HG03097 (cell line): ENCODE measurements at regions not wholly inside any gene's neighbourhood (a gene's known extent, or its start where the extent isn't known, plus 50 kb on each side); places are given as distances from the start of the nearest gene placed in this dataset.

ENCODE experiments used
- ATAC-seq: cut with Tn5 transposase; IDR thresholded peaks from one replicate; pipeline ENCODE4 v1.9.1; 2021; ENCODE audit not compliant: unreplicated experiment, low FRiP score

GRCh38 chr3:127405791-127406190, 117.9 kb upstream of the PRR20G start:
- no peak for ATAC-seq

- ATAC-seq = no peak
Measured at GRCh38 chr3:127405010-127405598, 117.3 kb upstream of the PRR20G start.

- ATAC-seq = no peak
Measured at GRCh38 chr3:127404221-127405009, 116.6 kb upstream of the PRR20G start.

- no peak for ATAC-seq
Measured at GRCh38 chr3:127403795-127404194, 115.9 kb upstream of the PRR20G start.

GRCh38 chr3:127399154-127399553, 111.3 kb upstream of the PRR20G start:
- ATAC-seq = no peak

- ATAC-seq = no peak
Measured at GRCh38 chr3:127396473-127396872, 108.6 kb upstream of the PRR20G start.

GRCh38 chr3:127395663-127396355, 108.0 kb upstream of the PRR20G start:
- ATAC-seq = no peak

GRCh38 chr3:127394984-127395662, 107.3 kb upstream of the PRR20G start:
- ATAC-seq = no peak

GRCh38 chr3:127394031-127394430, 106.2 kb upstream of the PRR20G start:
- ATAC-seq = no peak

GRCh38 chr3:127393131-127393820, 105.4 kb upstream of the PRR20G start:
- no peak for ATAC-seq

GRCh38 chr3:127392156-127392490, 104.3 kb upstream of the PRR20G start:
- no peak for ATAC-seq

GRCh38 chr3:127391436-127392155, 103.8 kb upstream of the PRR20G start:
- no peak for ATAC-seq

- ATAC-seq = no peak
Measured at GRCh38 chr3:127390365-127391025, 102.6 kb upstream of the PRR20G start.

GRCh38 chr3:127389913-127390312, 102.1 kb upstream of the PRR20G start:
- ATAC-seq = no peak

GRCh38 chr3:127389420-127389819, 101.6 kb upstream of the PRR20G start:
- no peak for ATAC-seq

- ATAC-seq = no peak
Measured at GRCh38 chr3:127388427-127388826, 100.6 kb upstream of the PRR20G start.

- ATAC-seq = no peak
Measured at GRCh38 chr3:127387556-127388153, 99.8 kb upstream of the PRR20G start.

GRCh38 chr3:127387119-127387518, 99.3 kb upstream of the PRR20G start:
- ATAC-seq = no peak

- no peak for ATAC-seq
Measured at GRCh38 chr3:127386490-127386889, 98.6 kb upstream of the PRR20G start.
